ENCODE measurements at regions not wholly inside any gene's neighbourhood (a gene's known extent, or its start where the extent isn't known, plus 50 kb on each side); places are given as distances from the start of the nearest gene placed in this dataset.

GRCh38 chrX:149060921-149061320 is 444.2 kb downstream of the IDS start:
- Histone ChIP-seq H3K36me3 (ENCODE audit: low read depth) (no peaks in the 10 kb centered on the region), H3K9me3 (no peaks in the 10 kb centered on the region), H3K4me1 (ENCODE audit: low read depth) (no peaks in the 10 kb centered on the region), H3K4me3 (no peak overlapping the region)
- no peak for ATAC-seq
- intact Hi-C loops (cut with DNase I, micrococcal nuclease): no loop called here
- no peak for DNase-seq
- no peak for TF ChIP-seq CTCF (IDR thresholded peaks at IDR 0.05)

Data from mucosa of descending colon (tissue), 3 donors.